Sigmoid colon (tissue), 6 donors: ENCODE measurements at regions not wholly inside any gene's neighbourhood (a gene's known extent, or its start where the extent isn't known, plus 50 kb on each side); places are given as distances from the start of the nearest gene placed in this dataset.
"Not testable (repeated sequence)": the region's sequence is repeated elsewhere in the genome, so short reads cannot be mapped to it uniquely, and the experiment has no call there.

Experiments
- DNase-seq: peaks from one replicate; pipeline ENCODE4 v3.0.0-alpha.2; 2019
- H3K27ac ChIP-seq, 4 donors: fragments of 200-600 bp; sonication (generic); one replicate each; pipeline ENCODE4 v1.5.1; 2016 to 2019; ENCODE audit warnings: mild to moderate bottlenecking in 1 of 4
- H3K27me3 ChIP-seq, 3 donors: fragments of 200-600 bp; sonication (generic); one replicate each; pipeline ENCODE4 v1.5.1; 2019; ENCODE audit warnings: mild to moderate bottlenecking in 1 of 3
- H3K36me3 ChIP-seq, 4 donors: fragments of 200-600 bp; sonication (generic); one replicate each; pipeline ENCODE4 v1.5.1; 2016 to 2019
- H3K4me1 ChIP-seq, 4 donors: fragments of 200-600 bp; sonication (generic); one replicate each; pipeline ENCODE4 v1.5.1; 2017 to 2019
- H3K4me3 ChIP-seq, 4 donors: fragments of 200-600 bp; sonication (generic); one replicate each; pipeline ENCODE4 v1.5.1; 2017 to 2019; ENCODE audit warnings: mild to moderate bottlenecking in 2 of 4, moderate library complexity in 1 of 4
- H3K9me3 ChIP-seq, 4 donors: fragments of 200-600 bp in 3 of 4; sonication (generic) in 3 of 4; one replicate each; pipeline versions ENCODE4 v1.5.1 to v1.6.1; 2013 to 2019
- CTCF ChIP-seq, 4 experiments: fragments of 450-650 bp in 3 of 4; fragments of 200-600 bp in 1 of 4; IDR thresholded peaks; one replicate each; pipeline ENCODE4 v1.5.1; 2016 to 2019; ENCODE audit warnings: antibody characterized with exemption in 4 of 4, mild to moderate bottlenecking in 3 of 4, moderate library complexity in 2 of 4
- EP300 ChIP-seq, 4 donors: sonication (generic); formaldehyde crosslinking; IDR thresholded peaks; one replicate each; pipeline ENCODE4 v1.6.1; 2017; ENCODE audit warnings: antibody characterized with exemption in 4 of 4
- POLR2A ChIP-seq, 2 donors: fragments of 450-650 bp; IDR thresholded peaks; one replicate each; pipeline ENCODE4 v1.6.1; 2016; ENCODE audit warnings: antibody characterized with exemption in 2 of 2, mild to moderate bottlenecking in 2 of 2, moderate library complexity in 2 of 2
- POLR2AphosphoS5 ChIP-seq, 4 donors: sonication (generic); formaldehyde crosslinking; IDR thresholded peaks; one replicate each; pipeline ENCODE4 v1.6.1; 2017; ENCODE audit warnings: antibody characterized with exemption in 4 of 4
- WGBS, 2 donors: extraction: QIAGEN DNeasy Blood & Tissue Kit; methylation state at CpG; one replicate each; pipeline ENCODE4 v1.1.7; 2013; 5-methylcytosine and 5-hydroxymethylcytosine counted together
- intact Hi-C: fragments of 100-400 bp; cut with DNase I; formaldehyde crosslinking; loops from one replicate; pipeline ENCODE4 v1.15.1; 2023
- donor health status: healthy with polysubstance abuse.
- donor health status: healthy.

GRCh38 chr3:75272691-75273090, 391.4 kb upstream of the FRG2C start:
- intact Hi-C loops, result no loop called here
- no peak for TF ChIP-seq EP300 (IDR thresholded peaks at IDR 0.05)
- no peak for TF ChIP-seq POLR2A (IDR thresholded peaks at IDR 0.05)
- TF ChIP-seq POLR2AphosphoS5 (IDR thresholded peaks at IDR 0.05), result no peak
- no peak for DNase-seq
- Histone ChIP-seq H3K4me1 (no peaks in the 10 kb centered on the region), H3K27ac (peak overlapping the region in 1 of 4 donors; percentile 18), H3K27me3 (no peaks in the 10 kb centered on the region), H3K9me3 (no peaks in the 10 kb centered on the region), H3K36me3 (no peaks in the 10 kb centered on the region), H3K4me3 (no peak overlapping the region)
- WGBS, 2 donors, result 32 to 51% methylated on average over 2 of the region's 2 CpGs

DNA sequence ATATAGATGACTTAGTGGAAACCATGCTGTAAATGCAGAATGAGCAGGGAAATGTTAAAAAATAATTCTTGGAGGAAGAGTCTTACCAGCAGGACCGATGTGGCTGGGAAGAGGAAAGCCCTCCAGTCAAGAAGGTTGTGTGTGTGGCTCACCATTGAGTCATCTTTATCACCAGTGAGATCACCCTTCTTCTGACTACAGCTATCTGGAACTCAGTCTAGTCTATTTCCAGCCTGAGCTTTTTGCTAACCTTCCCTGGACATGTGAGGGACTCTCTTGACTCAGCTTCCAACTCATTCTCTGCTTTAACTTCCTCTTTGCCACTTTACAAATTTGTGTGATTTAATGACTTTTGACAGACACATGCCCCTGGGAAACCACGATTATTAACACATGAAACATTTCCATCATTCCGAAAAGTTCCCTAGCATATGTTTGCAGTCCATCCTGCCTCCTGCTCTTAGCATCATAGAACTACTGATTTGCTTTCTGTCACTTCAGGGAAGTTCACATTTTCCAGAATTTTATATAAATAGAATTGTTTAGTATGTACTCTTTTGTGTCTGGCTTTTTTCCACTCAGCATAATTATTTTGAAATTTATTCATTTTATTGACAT, 378.5 kb upstream of the FRG2C start:
- DNase-seq, H3K27me3 ChIP-seq, H3K27ac ChIP-seq, H3K4me1 ChIP-seq, intact Hi-C loops, H3K4me3 ChIP-seq, H3K36me3 ChIP-seq, H3K9me3 ChIP-seq: not testable (repeated sequence)
- 37 to 72% methylated on average over 3 of the region's 3 CpGs for WGBS, 2 donors

- H3K27ac ChIP-seq, H3K4me1 ChIP-seq, intact Hi-C loops, H3K4me3 ChIP-seq, DNase-seq, H3K9me3 ChIP-seq, H3K36me3 ChIP-seq, H3K27me3 ChIP-seq: not testable (repeated sequence)
- WGBS, 2 donors, result 97% methylated on average over 37 of the region's 40 CpGs
Observed at GRCh38 chr3:75288972-75289574, 375.1 kb upstream of the FRG2C start.

GRCh38 chr3:75294124-75294523, 370.0 kb upstream of the FRG2C start:
- Histone ChIP-seq H3K4me3 (no peak overlapping the region), H3K27ac (no peak overlapping the region), H3K9me3 (no peaks in the 10 kb centered on the region), H3K27me3 (no peaks in the 10 kb centered on the region), H3K36me3 (no peaks in the 10 kb centered on the region), H3K4me1 (no peaks in the 10 kb centered on the region)
- peak; percentile 72 for DNase-seq
- TF ChIP-seq POLR2AphosphoS5 (IDR thresholded peaks at IDR 0.05) (no peak), EP300 (IDR thresholded peaks at IDR 0.05) (no peak), CTCF (IDR thresholded peaks at IDR 0.05) (peak; percentile 40 to 65 (median 56))
- intact Hi-C loops, result loop anchor here (2.0 to 10.0 kb wide), 3 partner anchors 135 to 351 kb away; no protein-coding TSS in a partner anchor
- 16 to 19% methylated on average over 4 of the region's 4 CpGs for WGBS, 2 donors

DNA sequence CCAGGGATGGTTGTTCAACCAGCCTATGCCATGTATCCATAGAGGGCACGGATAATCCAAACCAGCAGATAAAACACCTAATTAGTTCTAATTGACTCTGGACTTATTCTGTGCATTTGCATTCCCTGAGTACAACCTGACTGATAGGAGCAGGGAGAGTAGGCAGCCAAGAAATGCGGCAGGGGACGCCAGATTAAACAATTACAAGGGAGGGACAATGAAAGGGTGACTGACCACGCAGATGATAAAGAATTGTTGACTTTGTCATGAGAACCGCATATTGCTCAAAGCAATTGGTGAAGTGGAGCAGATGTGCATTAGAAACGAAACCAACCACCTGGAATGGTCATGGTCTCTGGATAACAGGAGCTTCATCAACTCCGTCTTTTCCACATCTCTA, 369.1 kb upstream of the FRG2C start:
- Histone ChIP-seq H3K9me3 (no peaks in the 10 kb centered on the region), H3K4me3 (no peak overlapping the region), H3K27me3 (no peaks in the 10 kb centered on the region), H3K36me3 (no peaks in the 10 kb centered on the region), H3K4me1 (no peaks in the 10 kb centered on the region), H3K27ac (no peak overlapping the region)
- 82% methylated on average over 7 of the region's 7 CpGs for WGBS, 2 donors
- intact Hi-C loops, result loop anchor here (2.0 to 10.0 kb wide), 2 partner anchors 134 to 350 kb away; no protein-coding TSS in a partner anchor
- no peak for TF ChIP-seq CTCF (IDR thresholded peaks at IDR 0.05)
- TF ChIP-seq POLR2A (IDR thresholded peaks at IDR 0.05), result no peak
- no peak for TF ChIP-seq EP300 (IDR thresholded peaks at IDR 0.05)
- no peak for TF ChIP-seq POLR2AphosphoS5 (IDR thresholded peaks at IDR 0.05)
- no peak for DNase-seq

DNA sequence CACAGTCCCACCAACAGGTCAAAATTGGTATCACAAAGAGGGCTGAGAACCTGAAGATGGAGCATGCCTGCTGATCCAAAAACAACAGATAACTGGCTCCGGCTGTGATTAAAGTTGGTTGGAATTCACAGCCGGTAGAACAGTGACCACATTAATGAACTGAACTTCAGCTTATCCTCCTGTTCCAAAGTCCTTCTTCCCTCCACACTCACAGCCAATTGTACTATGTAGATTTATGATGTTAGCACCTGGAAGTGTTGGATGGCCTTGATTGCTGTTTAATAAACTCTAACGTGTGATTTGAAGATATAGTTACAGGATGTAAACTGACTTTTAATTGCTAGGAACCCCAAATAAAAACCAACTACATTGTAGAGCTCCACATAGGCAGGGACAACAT, 367.3 kb upstream of the FRG2C start:
- no peaks in the 10 kb centered on the region for H3K27me3 ChIP-seq
- H3K4me3 ChIP-seq, result no peak overlapping the region
- no peak for TF ChIP-seq POLR2AphosphoS5 (IDR thresholded peaks at IDR 0.05)
- no peak for TF ChIP-seq POLR2A (IDR thresholded peaks at IDR 0.05)
- no peak for TF ChIP-seq CTCF (IDR thresholded peaks at IDR 0.05)
- TF ChIP-seq EP300 (IDR thresholded peaks at IDR 0.05), result no peak
- H3K27ac ChIP-seq, result no peak overlapping the region
- WGBS, 2 donors, result 19 to 67% methylated on average over 3 of the region's 3 CpGs
- H3K4me1 ChIP-seq, result no peaks in the 10 kb centered on the region
- no peaks in the 10 kb centered on the region for H3K9me3 ChIP-seq
- no peaks in the 10 kb centered on the region for H3K36me3 ChIP-seq
- intact Hi-C loops, result loop anchor here (10.0 kb wide), 1 partner anchor 348 kb away; no protein-coding TSS in a partner anchor
- DNase-seq, result no peak
